ENCODE measurements at regions not wholly inside any gene's neighbourhood (a gene's known extent, or its start where the extent isn't known, plus 50 kb on each side); places are given as distances from the start of the nearest gene placed in this dataset.

DNA sequence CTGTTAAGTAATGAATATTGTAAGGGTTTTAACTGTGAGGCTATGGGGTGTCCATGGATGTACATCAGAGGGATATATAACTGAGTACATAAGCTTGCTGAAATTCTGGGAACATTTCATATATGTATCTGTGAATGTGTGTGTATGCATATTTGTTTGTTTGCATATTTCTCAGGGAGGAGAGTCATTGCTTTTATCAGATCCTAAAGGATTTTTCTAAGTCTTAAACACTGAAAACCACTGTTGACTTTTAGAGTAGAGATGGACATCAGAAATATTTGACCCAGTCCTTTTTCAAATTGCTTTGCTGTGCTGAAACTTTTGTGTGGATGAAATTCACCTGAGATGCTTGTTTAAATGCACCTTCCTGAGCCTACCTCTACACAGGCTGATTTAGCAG is 410.6 kb downstream of the METTL15 start:
- TF ChIP-seq, protein P1, sequence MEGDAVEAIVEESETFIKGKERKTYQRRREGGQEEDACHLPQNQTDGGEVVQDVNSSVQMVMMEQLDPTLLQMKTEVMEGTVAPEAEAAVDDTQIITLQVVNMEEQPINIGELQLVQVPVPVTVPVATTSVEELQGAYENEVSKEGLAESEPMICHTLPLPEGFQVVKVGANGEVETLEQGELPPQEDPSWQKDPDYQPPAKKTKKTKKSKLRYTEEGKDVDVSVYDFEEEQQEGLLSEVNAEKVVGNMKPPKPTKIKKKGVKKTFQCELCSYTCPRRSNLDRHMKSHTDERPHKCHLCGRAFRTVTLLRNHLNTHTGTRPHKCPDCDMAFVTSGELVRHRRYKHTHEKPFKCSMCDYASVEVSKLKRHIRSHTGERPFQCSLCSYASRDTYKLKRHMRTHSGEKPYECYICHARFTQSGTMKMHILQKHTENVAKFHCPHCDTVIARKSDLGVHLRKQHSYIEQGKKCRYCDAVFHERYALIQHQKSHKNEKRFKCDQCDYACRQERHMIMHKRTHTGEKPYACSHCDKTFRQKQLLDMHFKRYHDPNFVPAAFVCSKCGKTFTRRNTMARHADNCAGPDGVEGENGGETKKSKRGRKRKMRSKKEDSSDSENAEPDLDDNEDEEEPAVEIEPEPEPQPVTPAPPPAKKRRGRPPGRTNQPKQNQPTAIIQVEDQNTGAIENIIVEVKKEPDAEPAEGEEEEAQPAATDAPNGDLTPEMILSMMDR (IDR thresholded peaks at IDR 0.05; ENCODE audit: insufficient read depth, low read length, poor library complexity, severe bottlenecking): no peak
- TF ChIP-seq EZH2phosphoT487 (conservative IDR thresholded peaks at IDR 0.05; ENCODE audit: low read length): no peak

Measured in SU-DHL-6 (cell line).